T-helper 2 cell (primary cell): ENCODE measurements at regions not wholly inside any gene's neighbourhood (a gene's known extent, or its start where the extent isn't known, plus 50 kb on each side); places are given as distances from the start of the nearest gene placed in this dataset.
"Not testable (repeated sequence)": the region's sequence is repeated elsewhere in the genome, so short reads cannot be mapped to it uniquely, and the experiment has no call there.

Experiments used
- DNase-seq, 5 experiments: peaks; one replicate each; pipeline versions ENCODE4 v3.0.0 to v3.0.0-alpha.2; 2012 to 2022

- DNase-seq = no peak
Measured at GRCh38 chr5:36531401-36531800, 75.0 kb upstream of the SLC1A3 start.

GRCh38 chr5:36535378-36535777 lies 71.0 kb upstream of the SLC1A3 start:
- no peak for DNase-seq

GRCh38 chr5:36535859-36536615 lies 70.4 kb upstream of the SLC1A3 start:
- DNase-seq = no peak

GRCh38 chr5:36536616-36537005 lies 69.8 kb upstream of the SLC1A3 start:
- no peak for DNase-seq

GRCh38 chr5:36537724-36538123 lies 68.7 kb upstream of the SLC1A3 start:
- DNase-seq = no peak

- no peak for DNase-seq
Measured at GRCh38 chr5:36552651-36553393, 53.6 kb upstream of the SLC1A3 start.

- not testable (repeated sequence) for DNase-seq
Measured at GRCh38 chr5:36555035-36555434, 51.4 kb upstream of the SLC1A3 start.
